ENCODE measurements at regions not wholly inside any gene's neighbourhood (a gene's known extent, or its start where the extent isn't known, plus 50 kb on each side); places are given as distances from the start of the nearest gene placed in this dataset.
"Not testable (repeated sequence)": the region's sequence is repeated elsewhere in the genome, so short reads cannot be mapped to it uniquely, and the experiment has no call there.

DNA sequence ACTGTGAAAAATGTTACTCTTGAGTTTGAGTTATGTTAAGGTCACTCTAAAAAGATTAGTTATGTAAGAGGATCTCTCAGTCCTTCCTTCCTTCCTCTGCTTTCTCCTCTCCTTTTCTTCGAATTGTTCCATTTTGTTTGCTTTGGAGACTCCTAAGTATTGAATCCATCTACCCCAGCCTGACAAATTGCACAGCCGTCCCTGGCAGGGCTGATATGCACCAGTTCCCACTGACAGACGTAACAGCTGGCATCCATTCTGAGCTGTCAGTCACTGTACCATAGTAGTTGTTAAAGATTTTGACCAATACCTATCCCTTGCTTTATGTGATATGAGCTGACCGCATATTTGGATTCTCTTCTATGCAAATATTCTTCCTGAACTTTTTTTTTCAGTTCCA, 210.7 kb upstream of the IGFBP7 start:
- peaks cover 16% of the 10 kb centered on the region for H3K27me3 ChIP-seq (replicated peaks)
- DNase-seq (ENCODE audit: low read depth in 1 of 2, low spot score in 2 of 2): no peak
- H3K36me3 ChIP-seq: no peaks in the 10 kb centered on the region
- no peaks in the 10 kb centered on the region for H3K9me3 ChIP-seq (replicated peaks)
- H3K4me3 ChIP-seq: no peak overlapping the region
- no peaks in the 10 kb centered on the region for H3K4me1 ChIP-seq (replicated peaks)
- H3K27ac ChIP-seq: no peak overlapping the region

GRCh38 chr4:57320217-57320616, 210.0 kb upstream of the IGFBP7 start:
- Histone ChIP-seq H3K4me3 (no peak overlapping the region), H3K27me3 (replicated peaks) (peaks cover 13% of the 10 kb centered on the region), H3K4me1 (replicated peaks) (no peaks in the 10 kb centered on the region), H3K9me3 (replicated peaks) (no peaks in the 10 kb centered on the region), H3K36me3 (no peaks in the 10 kb centered on the region), H3K27ac (no peak overlapping the region)
- no peak for DNase-seq (ENCODE audit: low read depth in 1 of 2, low spot score in 2 of 2)

- peaks cover 7% of the 10 kb centered on the region; the same call in 1 of the 2 replicates for H3K27me3 ChIP-seq (replicated peaks)
- no peak overlapping the region for H3K4me3 ChIP-seq
- H3K36me3 ChIP-seq: no peaks in the 10 kb centered on the region
- DNase-seq (ENCODE audit: low read depth in 1 of 2, low spot score in 2 of 2): no peak
- no peaks in the 10 kb centered on the region for H3K4me1 ChIP-seq (replicated peaks)
- H3K9me3 ChIP-seq (replicated peaks): no peaks in the 10 kb centered on the region
- no peak overlapping the region for H3K27ac ChIP-seq
Observed at GRCh38 chr4:57318703-57319102, 208.5 kb upstream of the IGFBP7 start.

GRCh38 chr4:57314636-57315035, 204.5 kb upstream of the IGFBP7 start:
- H3K27me3 ChIP-seq (replicated peaks): peaks cover 5% of the 10 kb centered on the region; the same call in 1 of the 2 replicates
- no peaks in the 10 kb centered on the region for H3K9me3 ChIP-seq (replicated peaks)
- H3K36me3 ChIP-seq: no peaks in the 10 kb centered on the region
- H3K4me3 ChIP-seq: no peak overlapping the region
- DNase-seq (ENCODE audit: low read depth in 1 of 2, low spot score in 2 of 2): no peak
- H3K27ac ChIP-seq: no peak overlapping the region
- no peaks in the 10 kb centered on the region for H3K4me1 ChIP-seq (replicated peaks)

DNA sequence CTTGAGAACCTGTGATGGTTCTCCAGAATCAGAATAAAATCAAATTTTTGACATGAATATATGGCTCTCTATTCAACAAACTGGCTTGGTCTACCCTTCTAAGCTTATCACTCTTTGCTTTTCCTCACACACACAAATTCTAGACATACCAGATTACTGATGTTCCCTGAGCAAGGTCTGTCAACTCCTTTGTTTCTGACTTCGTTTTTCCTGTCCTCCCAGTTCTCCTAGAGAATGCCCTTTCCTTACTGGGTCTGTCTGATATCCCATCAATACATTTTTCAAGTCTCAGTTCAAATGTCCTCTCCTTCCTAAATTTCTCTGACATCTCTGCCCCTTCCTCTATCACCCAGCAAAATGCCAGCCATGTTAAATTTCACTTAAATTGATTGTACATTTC, 202.1 kb upstream of the IGFBP7 start:
- Histone ChIP-seq H3K4me3 (no peak overlapping the region), H3K36me3 (no peaks in the 10 kb centered on the region), H3K4me1 (replicated peaks) (no peaks in the 10 kb centered on the region), H3K27ac (no peak overlapping the region), H3K9me3 (replicated peaks) (no peaks in the 10 kb centered on the region), H3K27me3 (replicated peaks) (peaks cover 7% of the 10 kb centered on the region; the same call in 1 of the 2 replicates)
- no peak for DNase-seq (ENCODE audit: low read depth in 1 of 2, low spot score in 2 of 2)

DNA sequence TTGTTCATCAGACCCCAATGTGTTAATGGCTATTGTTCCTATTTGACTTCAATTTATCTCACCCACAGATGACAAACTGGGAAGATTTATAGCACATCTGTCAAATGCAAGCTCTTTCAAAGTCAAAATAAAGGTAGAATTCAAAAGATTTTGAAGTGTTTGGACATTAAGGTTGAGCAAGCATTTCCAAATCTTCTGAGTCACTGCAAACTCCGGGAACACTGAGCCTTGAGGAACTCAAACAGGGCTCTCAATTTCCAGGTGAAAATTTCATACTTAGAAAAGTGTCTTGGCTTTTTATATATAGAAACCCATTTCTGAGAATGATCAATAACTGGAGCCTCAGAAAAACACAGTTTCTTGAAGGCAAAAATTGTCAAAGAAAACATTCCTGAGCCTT, 199.5 kb upstream of the IGFBP7 start:
- Histone ChIP-seq H3K4me1 (replicated peaks) (no peaks in the 10 kb centered on the region), H3K27ac (no peak overlapping the region), H3K9me3 (replicated peaks) (no peaks in the 10 kb centered on the region), H3K4me3 (no peak overlapping the region), H3K27me3 (replicated peaks) (peaks cover 6% of the 10 kb centered on the region; the same call in 1 of the 2 replicates), H3K36me3 (no peaks in the 10 kb centered on the region)
- DNase-seq (ENCODE audit: low read depth in 1 of 2, low spot score in 2 of 2): no peak

DNA sequence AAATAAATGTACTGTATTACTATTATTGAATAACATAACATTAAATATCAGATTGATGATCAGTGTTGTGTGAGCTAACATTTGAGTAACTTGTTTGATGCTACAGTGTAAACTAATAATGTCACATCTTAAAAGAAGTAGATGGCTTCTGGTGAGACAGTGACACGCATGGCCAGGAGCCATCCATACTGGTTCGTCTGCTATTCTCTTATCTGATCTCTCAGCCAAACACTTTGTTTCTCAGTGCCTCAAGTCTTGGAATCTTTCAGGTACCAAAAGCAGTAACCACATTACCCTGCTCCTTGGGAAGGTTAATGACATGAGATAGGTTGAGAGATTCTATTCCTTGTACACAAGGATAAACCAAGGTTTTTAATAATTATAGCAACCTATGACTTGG, 198.1 kb upstream of the IGFBP7 start:
- Histone ChIP-seq H3K36me3 (no peaks in the 10 kb centered on the region), H3K9me3 (replicated peaks) (no peaks in the 10 kb centered on the region), H3K27ac (no peak overlapping the region), H3K4me3 (no peak overlapping the region), H3K4me1 (replicated peaks) (no peaks in the 10 kb centered on the region), H3K27me3 (replicated peaks) (peaks cover 5% of the 10 kb centered on the region; the same call in 1 of the 2 replicates)
- no peak for DNase-seq (ENCODE audit: low read depth in 1 of 2, low spot score in 2 of 2)

- peaks cover 3% of the 10 kb centered on the region; the same call in 1 of the 2 replicates for H3K27me3 ChIP-seq (replicated peaks)
- H3K36me3 ChIP-seq: no peaks in the 10 kb centered on the region
- DNase-seq (ENCODE audit: low read depth in 1 of 2, low spot score in 2 of 2): no peak
- no peaks in the 10 kb centered on the region for H3K4me1 ChIP-seq (replicated peaks)
- H3K9me3 ChIP-seq (replicated peaks): no peaks in the 10 kb centered on the region
- H3K27ac ChIP-seq: no peak overlapping the region
- H3K4me3 ChIP-seq: no peak overlapping the region
Observed at GRCh38 chr4:57305836-57306235, 195.7 kb upstream of the IGFBP7 start.

GRCh38 chr4:57303012-57303751, 193.0 kb upstream of the IGFBP7 start:
- no peaks in the 10 kb centered on the region for H3K4me1 ChIP-seq (replicated peaks)
- H3K27ac ChIP-seq: no peak overlapping the region
- H3K9me3 ChIP-seq (replicated peaks): no peaks in the 10 kb centered on the region
- no peak for DNase-seq (ENCODE audit: low read depth in 1 of 2, low spot score in 2 of 2)
- no peaks in the 10 kb centered on the region for H3K36me3 ChIP-seq
- H3K27me3 ChIP-seq (replicated peaks): peaks cover 2% of the 10 kb centered on the region; the same call in 1 of the 2 replicates
- H3K4me3 ChIP-seq: no peak overlapping the region

DNA sequence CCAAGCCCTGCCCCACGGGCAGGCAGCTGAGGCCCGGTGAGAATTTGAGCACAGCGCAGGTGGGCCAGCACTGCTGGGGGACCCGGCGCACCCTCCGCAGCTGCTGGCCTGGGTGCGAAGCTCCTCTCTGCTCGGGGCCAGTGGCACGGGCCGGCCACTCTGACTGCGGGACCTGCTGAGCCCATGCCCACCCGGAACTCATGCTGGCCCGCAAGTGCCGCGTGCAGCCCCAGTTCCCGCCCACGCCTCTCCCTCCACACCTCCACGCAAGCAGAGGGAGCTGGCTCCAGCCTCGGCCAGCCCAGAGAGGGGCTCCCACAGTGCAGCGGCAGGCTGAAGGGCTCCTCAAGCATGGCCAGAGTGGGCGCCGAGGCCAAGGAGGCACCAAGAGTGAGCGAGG, 190.1 kb upstream of the IGFBP7 start:
- H3K27ac ChIP-seq; H3K9me3 ChIP-seq (replicated peaks); H3K4me3 ChIP-seq; DNase-seq (ENCODE audit: low read depth in 1 of 2, low spot score in 2 of 2); H3K27me3 ChIP-seq (replicated peaks); H3K4me1 ChIP-seq (replicated peaks); H3K36me3 ChIP-seq: not testable (repeated sequence)

DNA sequence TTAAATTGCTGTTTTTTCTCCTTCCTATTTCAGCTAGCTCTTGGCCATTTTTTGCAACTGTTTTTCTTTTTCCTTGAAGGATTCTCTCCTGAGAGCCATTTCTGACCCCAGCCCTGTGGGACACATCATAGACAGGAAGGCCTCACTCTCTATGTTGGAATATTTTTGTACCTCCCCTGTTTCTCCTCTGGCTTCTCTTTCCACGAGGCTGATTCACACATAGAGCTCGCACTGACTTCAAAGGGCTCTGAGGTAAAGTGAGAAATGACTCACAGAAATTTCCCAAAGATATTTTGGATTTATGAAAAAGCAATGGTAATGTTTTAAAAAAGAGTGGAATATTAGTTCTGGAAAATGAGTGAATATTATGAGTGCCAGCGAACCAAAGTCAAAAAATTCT, 181.7 kb upstream of the IGFBP7 start:
- Histone ChIP-seq H3K4me3 (no peak overlapping the region), H3K4me1 (replicated peaks) (no peaks in the 10 kb centered on the region)
- DNase-seq (ENCODE audit: low read depth in 1 of 2, low spot score in 2 of 2): no peak

GRCh38 chr4:57287687-57288604, 177.8 kb upstream of the IGFBP7 start:
- Histone ChIP-seq H3K4me3 (no peak overlapping the region), H3K4me1 (replicated peaks) (no peaks in the 10 kb centered on the region), H3K27ac (no peak overlapping the region), H3K27me3 (replicated peaks) (0 out of 2 replicates have a peak, but pooled peaks cover 3% of the 10 kb centered on the region), H3K9me3 (replicated peaks) (no peaks in the 10 kb centered on the region), H3K36me3 (no peaks in the 10 kb centered on the region)
- no peak for DNase-seq (ENCODE audit: low read depth in 1 of 2, low spot score in 2 of 2)

More for the DNA sequence above, 181.7 kb upstream of the IGFBP7 start:
- Histone ChIP-seq H3K9me3 (replicated peaks) (no peaks in the 10 kb centered on the region), H3K27me3 (replicated peaks) (0 out of 2 replicates have a peak, but pooled peaks cover 7% of the 10 kb centered on the region), H3K36me3 (no peaks in the 10 kb centered on the region), H3K27ac (no peak overlapping the region)

DNA sequence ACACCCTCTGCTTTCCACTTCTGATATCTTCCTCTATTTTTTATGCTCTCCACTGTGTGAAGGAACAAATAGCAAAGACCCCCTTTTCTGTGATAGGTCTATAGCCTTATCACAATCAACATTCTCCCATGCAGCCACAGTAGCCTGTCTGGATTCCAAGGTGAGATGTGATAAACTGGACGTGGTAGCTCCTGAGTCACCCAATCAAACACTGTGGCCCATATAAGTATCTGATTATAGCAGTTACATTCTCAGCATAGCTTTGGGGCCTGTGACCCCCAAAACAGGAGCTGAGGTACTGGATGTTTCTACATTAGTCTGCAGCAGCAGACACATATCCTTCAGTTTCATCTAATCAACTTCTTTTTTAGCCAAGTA, 172.7 kb upstream of the IGFBP7 start:
- H3K27ac ChIP-seq: no peak overlapping the region
- DNase-seq (ENCODE audit: low read depth in 1 of 2, low spot score in 2 of 2): no peak
- H3K4me3 ChIP-seq: no peak overlapping the region
- H3K27me3 ChIP-seq (replicated peaks): peaks cover 11% of the 10 kb centered on the region; the same call in 1 of the 2 replicates
- H3K4me1 ChIP-seq (replicated peaks): no peaks in the 10 kb centered on the region
- no peaks in the 10 kb centered on the region for H3K9me3 ChIP-seq (replicated peaks)
- no peaks in the 10 kb centered on the region for H3K36me3 ChIP-seq

DNA sequence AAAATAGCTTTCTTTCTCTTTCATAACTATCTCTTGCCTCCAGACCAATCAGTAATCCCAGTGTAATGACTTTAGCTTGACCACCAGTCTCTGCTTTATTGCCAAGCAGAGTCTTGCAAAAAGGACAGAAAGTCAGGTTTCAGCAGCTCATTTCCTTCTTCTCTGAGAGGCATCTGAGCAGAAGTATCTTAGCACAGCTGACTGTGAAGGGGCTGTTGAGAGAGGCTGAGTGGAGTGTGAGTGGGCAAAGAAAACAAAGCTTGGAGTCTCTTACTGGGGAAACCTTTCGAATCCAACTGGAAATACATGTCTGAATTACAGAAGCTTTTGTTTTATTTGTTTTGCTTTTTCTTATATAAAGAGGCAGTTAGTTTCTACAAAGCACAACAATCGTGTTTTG, 170.3 kb upstream of the IGFBP7 start:
- no peak overlapping the region for H3K4me3 ChIP-seq
- H3K27me3 ChIP-seq (replicated peaks): peaks cover 12% of the 10 kb centered on the region
- DNase-seq (ENCODE audit: low read depth in 1 of 2, low spot score in 2 of 2): no peak
- H3K36me3 ChIP-seq: no peaks in the 10 kb centered on the region
- H3K4me1 ChIP-seq (replicated peaks): no peaks in the 10 kb centered on the region
- no peak overlapping the region for H3K27ac ChIP-seq
- no peaks in the 10 kb centered on the region for H3K9me3 ChIP-seq (replicated peaks)

Measured in SJSA1 (cell line).